ENCODE measurements at regions not wholly inside any gene's neighbourhood (a gene's known extent, or its start where the extent isn't known, plus 50 kb on each side); places are given as distances from the start of the nearest gene placed in this dataset.

DNA sequence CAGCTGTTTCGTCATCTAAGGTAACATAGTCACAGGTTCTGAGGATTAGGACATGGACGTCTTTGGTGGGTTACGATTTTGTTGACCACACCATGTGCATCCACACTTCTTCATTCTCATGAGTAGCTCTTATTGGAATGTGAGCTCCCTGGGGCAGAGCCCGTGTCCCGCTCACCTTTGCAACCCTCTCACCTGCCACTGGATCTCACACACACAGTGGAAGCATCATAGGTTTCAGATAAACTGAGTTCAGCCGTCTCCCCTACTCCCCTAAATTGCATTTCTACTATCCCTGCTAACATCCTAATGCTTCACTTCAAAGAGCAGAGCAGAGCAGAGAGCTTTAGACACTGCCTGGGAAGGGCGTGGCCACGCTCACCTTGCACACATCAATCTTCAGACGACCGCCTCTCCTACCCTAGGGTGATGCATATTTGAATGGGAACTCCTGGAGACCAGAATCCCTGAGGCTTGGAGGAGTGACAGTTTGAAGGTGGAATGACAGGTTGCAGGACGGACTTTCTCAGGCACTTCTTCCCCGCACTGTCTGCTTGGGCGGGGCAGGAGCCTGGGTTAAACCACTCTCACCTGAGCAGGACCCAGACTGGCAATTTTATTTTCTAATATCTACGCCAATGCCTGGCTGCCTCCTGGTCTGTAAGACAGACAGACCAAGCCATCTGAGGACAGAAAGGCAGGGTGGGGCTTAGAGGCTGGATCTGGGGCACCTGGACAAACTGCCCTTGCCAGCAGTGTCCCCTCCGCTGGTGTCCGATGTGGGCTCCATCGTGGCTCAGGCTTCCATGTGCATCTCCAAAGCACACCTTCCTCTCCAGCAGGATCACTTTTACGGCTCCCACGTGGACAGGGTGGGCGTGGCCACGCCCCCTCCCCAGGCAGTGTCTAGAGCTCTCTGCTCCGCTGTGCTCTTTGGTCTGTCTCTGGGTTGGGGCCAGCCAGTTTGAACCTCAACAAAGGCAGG lies 229.5 kb upstream of the COPS8 start:
- no peak for DNase-seq

DNA sequence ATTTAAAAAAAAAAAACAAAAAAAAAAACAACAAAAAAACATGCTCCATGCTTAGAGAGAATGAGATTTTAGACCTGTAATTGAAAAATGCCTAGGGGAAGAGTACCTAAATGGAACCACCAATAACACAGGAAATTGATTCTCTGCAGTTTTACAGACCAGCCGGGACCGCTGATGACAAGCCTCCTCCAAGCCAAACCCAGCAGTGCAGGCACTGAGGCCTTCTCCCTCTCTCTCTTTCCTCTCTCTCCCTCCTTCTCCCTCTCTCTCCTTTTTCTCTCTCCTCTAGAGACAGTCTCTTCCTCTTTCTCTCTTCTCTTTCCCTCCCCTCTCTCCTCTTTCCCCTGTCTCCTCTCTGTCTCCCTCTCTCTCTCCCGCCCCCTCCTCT lies 228.8 kb upstream of the COPS8 start:
- DNase-seq: no peak

DNA sequence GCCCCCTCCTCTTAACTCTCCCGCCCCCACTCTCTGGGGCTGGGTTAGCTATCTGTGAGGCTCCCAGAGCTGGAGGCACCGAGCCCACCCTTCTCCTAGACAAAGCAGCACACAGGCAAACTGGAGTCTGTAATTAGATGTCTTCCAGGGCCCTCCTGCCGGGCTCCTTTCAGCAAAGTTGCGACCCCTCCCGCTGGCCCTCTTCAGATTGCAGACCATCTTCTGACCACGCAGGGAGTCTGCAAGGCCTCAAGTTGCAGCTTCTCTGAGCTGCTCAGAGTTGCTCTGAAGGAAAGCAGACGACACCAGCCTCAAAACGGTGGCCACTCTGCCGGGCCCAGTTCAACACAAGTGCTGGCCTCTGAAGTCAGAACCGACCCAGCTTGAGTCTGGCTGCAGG lies 228.4 kb upstream of the COPS8 start:
- no peak for DNase-seq

DNA sequence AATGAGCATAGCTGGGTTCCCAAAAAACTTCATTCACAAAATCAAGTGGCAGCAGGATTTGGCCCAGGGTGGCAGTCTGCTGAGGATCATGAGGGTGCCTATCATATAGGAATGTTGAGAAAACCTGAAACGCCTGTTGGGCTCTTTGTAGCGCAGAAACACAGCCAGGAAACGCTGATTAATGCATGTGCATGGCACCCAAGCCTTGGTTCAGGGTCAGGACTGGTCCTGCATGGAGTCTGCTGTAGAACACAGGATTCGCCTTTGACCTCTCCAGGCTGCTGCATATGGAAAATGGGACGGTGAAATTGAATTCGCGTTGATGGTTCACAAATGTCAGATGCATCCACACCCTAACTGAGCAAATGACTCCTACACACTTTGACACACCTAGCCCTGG lies 227.9 kb upstream of the COPS8 start:
- no peak for DNase-seq

DNA sequence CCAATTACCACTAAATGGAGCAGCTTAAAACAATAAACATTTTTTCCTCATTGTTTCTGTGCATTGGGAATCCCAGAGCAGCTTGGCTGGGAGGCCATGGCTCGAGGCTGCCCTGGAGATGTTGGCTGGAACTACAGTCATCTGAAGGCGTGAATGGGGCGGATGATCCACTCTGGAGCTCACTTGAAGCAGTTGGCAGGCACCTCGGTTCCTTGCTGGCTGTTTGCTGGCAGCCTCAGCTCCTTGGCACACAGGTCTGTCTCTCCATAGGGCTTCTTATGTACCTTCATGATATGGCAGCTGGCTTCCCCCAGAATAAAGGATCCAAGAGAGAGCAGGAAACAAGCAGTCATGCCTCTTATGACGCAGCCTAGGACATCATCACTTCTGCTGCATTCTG lies 227.0 kb upstream of the COPS8 start:
- no peak for DNase-seq

DNA sequence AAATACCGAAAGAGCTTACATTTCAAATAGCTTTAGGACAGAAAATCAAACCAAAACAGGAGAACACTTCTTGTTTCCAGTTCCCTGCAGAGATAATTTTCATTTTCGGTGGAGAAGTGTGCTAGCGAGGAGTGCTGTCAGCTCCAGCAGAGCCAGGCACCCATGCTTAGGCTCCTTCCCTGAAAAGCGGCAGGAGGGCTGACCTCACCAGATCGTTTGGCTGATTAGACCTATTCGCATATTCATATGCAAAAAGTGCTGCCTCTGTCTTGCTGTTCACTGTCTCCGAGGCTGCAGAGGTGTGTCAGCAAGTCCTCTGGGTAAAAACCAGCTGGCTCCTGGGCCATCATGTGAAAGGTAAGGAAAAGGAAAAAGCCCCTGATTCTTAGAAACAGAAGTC lies 225.8 kb upstream of the COPS8 start:
- no peak for DNase-seq

DNA sequence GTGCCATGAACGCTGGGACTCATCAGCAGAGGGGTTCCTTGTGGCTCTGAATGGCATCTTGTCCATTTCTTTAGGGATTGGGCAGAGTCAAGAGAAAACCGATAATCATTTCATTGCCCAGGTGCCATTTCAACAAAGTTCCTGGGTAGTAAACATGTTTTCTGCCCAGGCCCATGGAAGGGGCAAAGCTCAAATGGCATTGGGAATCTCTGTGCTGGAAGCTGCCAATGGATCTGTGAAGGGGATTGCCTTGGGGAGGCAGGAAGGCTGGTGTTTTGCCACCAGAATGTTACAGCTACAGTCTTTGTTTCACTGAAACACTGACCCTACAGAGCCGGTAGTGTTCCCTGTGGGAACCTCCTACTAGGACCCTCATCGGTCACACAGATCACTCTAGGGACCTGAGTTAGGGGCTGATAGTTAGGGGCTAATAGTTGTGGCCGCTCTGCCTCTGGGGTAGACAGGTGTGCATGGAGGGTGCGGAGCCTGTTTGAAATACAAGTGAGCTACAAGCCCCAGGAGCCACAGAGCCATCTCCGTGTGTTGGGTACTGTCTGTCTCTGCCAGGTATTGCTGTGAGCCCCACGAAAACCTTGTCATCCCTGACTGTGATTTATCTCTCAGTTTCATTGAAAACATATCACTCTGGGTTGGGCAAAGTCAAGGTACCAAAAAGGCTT lies 224.4 kb upstream of the COPS8 start:
- no peak for DNase-seq

DNA sequence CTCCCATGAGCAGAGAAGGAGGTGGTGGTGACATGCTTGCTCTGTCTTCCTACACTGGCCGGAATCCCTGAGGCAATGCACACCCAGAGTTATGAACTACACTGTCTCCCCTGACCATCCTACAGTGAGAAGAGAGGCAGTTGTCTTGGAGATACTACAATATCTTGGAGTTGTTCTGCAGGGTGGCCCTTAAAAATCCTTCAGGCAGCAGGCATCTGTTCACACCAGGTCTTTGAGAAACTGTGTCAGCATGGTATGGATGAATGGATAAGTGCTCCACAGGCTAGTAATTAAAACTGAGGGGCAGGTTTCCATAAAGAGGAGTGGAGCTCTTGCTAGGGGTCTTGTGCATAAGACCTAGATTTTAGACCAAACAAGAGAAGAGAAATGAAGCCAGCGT lies 223.7 kb upstream of the COPS8 start:
- no peak for DNase-seq

DNA sequence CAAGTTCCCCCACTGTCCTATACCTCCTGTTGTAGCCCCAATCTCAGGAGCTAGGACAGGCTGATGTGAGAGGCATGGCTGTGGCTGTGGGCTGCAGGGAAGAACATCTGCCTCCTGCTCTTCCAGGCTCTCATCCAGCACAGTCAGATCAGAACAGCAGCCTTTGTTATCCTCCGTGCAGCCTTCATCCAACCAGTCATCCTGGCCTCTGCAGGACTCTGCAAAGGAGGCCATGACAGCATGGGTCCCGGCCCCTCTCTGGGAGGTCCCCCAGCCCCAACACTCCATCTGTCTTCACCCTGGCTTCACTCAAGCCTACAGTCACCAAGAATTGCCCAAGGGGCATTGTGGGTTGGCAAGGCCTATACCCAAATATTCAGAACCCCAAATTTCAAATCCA lies 223.2 kb upstream of the COPS8 start:
- DNase-seq: no peak

DNA sequence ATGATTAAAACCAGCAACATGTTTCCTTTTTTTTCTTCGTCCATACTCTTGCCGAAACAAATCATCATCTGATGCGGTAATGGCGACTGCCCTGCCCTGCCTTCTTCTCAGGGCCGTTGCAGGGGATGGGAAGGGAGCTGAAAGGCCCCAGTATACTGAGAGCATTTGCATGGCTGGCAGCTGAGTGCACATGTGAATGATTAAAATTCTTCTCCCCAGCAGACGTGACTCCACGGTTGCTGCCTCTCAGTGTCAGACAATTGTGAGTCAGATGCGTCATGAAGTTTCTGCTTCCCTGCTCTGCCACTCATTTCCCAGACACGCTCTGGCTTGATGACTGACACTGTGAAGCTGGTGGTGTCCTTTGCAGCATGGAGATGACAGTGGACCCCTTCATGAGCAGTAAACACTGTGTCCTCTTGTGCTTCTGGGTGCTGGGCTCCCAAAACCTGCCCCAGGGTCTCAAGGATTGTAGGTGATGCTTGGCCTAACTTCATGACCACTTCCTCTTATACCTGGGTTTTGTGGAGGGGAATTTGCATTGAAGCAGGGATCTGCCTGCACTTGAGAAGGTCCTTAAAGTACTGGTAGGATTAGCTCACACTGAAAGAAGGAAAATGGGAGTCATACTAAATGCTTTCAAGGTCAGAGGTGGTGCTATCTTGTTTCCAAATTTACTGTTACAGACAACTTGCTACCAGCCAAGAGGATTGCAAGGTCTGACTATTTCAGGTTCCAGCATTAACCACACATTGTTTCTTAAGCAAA lies 222.5 kb upstream of the COPS8 start:
- no peak for DNase-seq

DNA sequence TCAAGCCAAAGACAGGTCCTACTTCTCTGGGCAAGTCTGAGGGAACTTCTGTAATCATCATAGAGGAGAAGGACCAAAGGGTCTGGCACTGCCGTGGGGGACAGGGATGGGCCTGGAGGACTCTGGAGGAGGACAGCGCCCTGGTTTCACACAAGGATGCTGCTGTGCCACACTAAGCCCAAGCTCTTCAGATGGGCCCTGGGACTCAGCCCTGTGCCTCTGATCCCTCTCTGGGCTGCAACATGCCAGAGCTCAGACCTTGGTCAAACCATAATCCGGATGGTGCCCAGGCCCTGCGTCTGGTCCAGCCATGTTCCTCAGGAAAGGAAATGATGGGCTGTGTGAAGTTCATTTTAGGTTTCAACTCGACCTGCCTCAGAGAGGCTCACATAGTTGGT lies 222.0 kb upstream of the COPS8 start:
- DNase-seq: no peak

DNA sequence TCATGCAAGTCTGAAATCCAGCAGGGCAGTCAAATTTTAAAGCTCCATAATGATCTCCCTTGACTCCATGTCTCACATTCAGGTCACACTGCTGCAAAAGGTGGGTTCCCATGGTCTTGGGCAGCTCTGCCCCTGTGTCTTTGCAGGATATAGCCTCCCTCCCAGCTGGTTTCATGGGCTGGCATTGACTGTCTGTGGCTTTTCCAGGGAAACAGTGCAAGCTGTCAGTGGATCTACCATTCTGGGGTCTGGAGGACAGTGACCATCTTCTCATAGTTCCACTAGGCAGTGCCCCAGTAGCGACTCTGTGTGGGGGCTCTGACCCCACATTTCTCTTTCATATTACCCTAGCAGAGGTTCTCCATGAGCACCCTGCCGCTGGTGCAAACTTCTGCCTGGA lies 220.6 kb upstream of the COPS8 start:
- no peak for DNase-seq

DNA sequence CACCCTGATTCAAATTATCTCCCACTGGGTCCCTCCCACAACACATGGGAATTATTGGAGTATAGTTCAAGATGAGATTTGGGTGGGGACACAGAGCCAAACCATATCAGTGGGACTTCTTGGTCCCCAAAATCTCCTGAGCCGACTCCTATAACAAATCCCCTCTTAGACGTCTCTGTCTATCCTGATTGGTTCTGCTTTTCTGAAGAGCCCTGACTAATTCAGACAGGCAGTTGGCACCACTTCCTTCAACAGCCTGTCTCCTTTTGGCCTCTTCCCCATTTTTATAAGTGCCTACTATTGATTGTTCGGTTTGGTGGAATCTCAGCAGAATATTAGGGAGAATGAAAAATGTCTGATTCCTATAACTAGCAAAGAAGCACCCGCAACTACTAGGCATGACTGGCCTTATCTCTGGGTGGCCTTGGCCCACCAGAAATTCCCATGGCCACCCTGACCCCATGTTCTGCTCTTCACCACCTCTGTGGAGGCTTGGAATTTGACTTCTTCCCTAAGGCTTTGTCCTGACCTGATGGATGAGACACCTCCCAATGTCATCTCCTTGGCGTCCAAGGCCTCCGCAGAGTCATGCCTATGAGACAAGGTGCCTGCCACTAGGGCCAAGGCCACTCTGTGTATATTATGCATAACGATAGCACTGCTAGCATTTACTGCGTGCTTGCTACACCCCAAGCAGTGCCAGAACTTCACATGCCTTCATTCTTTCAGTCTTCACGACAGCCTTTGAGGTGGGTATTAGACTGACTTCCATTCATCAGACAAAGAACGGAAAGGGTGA lies 218.9 kb upstream of the COPS8 start:
- no peak for DNase-seq

DNA sequence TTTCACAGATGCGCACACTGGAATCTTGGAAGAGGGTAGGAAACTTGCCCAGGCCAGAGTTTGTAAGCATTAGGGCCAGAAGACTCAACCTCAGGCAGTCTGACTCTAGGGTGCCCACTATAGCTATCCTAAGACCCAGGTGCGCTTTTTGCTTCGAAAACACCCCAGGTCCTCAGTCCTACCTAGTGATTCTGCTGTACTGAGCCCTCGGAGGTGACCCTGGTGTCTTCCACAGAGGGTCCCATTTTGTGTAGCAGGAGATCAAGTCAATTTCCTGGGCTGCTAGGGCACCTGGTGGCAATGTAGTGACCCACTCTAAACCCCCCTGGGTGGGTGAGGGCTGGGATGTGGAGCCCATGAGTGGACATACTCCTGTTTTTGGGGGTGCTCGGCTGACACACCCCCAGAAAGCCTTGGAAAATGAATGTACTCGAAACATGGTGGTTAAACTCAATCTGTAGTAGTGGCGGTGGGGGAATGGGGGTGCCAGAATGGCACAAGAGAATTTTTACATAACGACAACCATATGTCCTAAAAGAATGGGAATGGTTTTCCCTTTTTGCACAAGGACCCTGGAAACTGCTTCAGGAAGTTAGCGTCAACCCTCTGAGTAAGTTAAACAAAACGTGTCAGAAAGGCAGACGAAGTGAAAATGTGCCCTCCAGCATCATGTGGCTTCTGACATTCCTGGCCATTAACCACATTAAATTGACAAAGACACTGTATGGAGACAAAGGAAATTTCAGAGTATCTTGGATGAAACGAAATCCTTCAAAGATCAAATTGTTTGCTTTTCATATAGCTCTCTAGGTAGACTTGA lies 218.0 kb upstream of the COPS8 start:
- DNase-seq: no peak

DNA sequence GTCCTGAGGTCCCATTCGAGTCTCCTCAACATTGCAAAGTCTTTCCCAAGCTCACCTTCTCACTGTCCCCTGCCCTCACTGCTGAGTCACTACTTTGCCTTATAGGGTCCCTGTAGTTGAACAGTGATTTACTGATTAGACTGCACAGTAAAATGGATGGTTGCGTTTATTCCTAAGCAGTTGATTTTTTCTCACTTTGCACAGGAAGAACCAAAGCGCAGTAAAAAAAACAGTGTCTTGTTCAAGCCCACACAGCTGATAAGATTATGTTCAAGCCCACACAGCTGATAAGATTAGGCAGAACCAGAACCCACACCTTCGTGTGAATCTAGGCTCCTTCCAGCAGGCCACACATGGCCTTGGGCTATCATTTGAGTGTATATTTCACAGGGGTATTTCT lies 215.3 kb upstream of the COPS8 start:
- no peak for DNase-seq

DNA sequence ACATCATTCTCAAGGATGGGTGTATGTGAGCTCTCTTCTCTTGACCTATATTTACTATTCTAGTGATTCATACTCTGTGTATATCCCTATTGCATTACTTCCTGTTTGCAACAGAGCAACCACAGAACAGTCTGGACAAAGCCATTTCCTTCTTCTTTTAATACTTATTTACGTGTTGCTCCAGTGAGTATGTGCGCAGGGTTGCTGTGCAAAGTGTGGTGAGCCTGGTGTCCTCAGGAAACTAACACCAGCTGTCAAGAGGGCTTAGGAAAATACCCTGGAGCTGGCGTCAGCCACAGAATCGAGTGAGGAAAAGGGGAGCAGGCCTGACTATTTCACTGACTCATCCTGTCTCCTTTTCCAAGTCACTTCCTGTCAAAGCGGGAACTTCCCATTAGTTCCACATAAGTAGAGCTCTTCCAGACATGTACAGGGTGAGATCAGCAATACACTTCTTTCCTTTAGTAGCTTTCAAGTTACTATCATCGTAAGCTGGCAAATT lies 214.1 kb upstream of the COPS8 start:
- no peak for DNase-seq

DNA sequence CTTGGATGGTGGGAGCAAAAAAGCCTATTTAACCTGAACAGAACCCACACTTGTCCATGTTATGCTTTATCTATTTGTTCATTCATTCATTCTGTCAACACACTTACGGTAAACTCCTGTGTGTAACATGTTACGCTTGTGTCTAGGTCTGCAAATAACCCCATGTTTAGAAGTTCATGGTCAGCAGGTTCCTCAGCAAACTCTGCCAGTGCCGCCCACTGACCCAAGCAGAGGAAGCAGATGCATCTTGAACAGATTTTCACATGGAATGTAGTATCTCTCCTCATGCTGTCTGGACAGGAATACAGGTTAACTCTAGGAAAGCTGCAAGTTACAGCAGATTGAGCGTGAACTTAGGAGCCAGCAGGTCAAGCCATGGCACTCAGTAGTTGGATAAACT lies 213.7 kb upstream of the COPS8 start:
- no peak for DNase-seq

DNA sequence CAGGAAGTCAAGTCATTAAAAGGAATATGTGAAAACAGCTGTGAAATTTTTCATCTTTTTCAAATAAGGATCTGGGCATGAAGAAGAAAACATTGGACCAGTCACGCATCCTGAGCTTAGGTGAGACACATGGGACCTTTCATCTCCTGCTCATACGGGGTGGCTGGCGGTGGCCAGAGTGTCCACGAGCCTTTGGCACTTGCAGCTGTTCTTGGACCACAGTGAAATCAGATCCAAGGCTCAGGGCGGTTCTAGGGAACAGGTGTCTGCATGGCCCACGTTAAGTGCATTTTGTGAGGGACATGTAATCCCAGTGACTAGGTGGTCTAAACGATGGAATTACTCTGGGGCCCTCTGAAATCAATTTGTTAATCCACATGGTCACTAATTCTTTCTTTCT lies 212.7 kb upstream of the COPS8 start:
- DNase-seq: no peak

DNA sequence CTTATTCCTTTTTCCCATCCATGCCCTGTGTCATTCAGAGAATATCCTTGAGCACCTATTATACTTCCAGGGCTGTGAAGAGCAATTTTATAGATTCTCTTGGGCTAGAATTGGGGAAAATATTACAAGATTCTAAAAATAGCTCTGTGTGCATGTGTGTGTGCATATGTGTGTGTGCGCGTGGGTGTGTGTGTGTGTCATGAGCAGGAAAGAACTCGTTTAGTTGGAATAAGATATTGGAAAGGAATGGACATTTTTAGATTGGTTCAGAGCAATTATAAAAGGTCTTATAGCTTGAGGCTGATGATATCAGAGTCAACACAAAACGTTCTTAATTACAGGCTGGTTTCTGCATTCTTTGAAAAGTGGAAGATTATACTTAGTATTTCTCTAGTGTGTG lies 212.1 kb upstream of the COPS8 start:
- no peak for DNase-seq

DNA sequence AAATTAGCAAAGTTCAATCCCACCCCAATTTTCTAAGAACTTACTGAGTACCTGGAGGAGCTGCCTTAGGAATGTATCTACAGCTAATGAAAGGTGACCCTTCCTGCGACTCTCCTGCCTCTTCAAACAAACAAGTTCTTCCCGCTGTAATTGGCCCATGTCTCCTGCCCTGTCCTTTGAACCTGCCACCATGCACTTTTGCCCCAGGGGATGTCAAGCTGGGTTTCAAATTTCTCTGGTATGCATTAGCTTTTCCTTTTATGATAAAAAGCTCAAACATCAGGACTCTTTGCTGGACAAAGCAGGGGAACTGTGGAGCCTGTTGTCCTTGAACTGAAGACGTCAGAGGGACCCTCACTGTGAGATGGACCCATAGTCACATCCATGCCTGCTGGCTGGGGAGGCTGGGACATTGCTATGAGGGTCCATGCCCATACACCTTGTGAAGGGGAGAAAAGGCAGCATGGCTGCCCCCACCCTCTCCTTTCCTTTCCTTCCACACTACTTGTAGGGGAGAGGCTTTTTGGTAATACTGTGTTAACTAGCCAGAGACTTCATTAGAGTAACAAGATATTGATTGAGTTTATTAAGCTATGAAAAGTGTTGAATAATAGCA lies 210.7 kb upstream of the COPS8 start:
- DNase-seq: no peak

All from renal pelvis (tissue), 1 donor.